ENCODE measurements at regions not wholly inside any gene's neighbourhood (a gene's known extent, or its start where the extent isn't known, plus 50 kb on each side); places are given as distances from the start of the nearest gene placed in this dataset.

DNA sequence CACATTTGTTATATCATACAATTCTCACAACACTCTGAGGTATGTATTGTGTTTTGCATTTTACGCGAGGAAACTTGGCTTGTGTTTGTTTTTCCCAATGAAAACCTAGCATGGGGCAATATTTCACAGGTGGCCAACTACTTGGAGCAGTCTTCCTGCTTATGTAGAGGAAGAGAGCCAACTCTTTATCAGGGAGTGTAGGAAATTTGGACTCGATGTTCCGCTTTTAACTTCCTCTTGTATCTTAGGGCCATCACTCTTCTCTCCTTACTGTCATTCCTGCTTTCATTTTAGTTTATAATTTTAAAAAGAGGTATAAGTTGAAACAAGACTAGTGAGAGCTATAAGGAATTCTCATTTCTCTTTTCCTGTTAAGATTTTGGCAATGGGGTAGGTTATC, 107.7 kb upstream of the RPS6KA3 start:
- Histone ChIP-seq H3K36me3 (ENCODE audit: control insufficient read depth in 2 of 2, insufficient read depth in 1 of 2, low read length in 2 of 2) (no peaks in the 10 kb centered on the region), H3K27ac (ENCODE audit: extremely low read depth, low read depth, low read length) (no peak overlapping the region), H3K4me1 (ENCODE audit: control insufficient read depth, insufficient read depth, low read length) (no peaks in the 10 kb centered on the region), H3K9me3 (ENCODE audit: control insufficient read depth, insufficient read depth, low read depth, low read length) (no peaks in the 10 kb centered on the region), H3K4me3 (ENCODE audit: low read depth, low read length) (no peak overlapping the region)
- POLR2A ChIA-PET, result no interaction called here
- CTCF ChIA-PET, result no interaction called here
- TF ChIP-seq ZNF658 (tag by site-specific recombination; IDR thresholded peaks at IDR 0.05) (no peak), MEIS1 (CRISPR knock-in tag; IDR thresholded peaks at IDR 0.05; ENCODE audit: borderline replicate concordance) (no peak), ZNF114 (tag by site-specific recombination; IDR thresholded peaks at IDR 0.05) (no peak), KLF1 (tag by site-specific recombination; IDR thresholded peaks at IDR 0.05) (no peak), ZNF433 (tag by site-specific recombination; IDR thresholded peaks at IDR 0.05; ENCODE audit: low read depth) (no peak), ZNF350 (tag by site-specific recombination; IDR thresholded peaks at IDR 0.05) (no peak), RBAK (tag by site-specific recombination; IDR thresholded peaks at IDR 0.05) (no peak), ZNF248 (tag by site-specific recombination; IDR thresholded peaks at IDR 0.05) (no peak), ZNF202 (tag by site-specific recombination; IDR thresholded peaks at IDR 0.05; ENCODE audit: borderline replicate concordance) (no peak), ZNF398 (tag by site-specific recombination; IDR thresholded peaks at IDR 0.05) (no peak), WT1 (tag by site-specific recombination; IDR thresholded peaks at IDR 0.05) (no peak), GLIS1 (tag by site-specific recombination; IDR thresholded peaks at IDR 0.05) (no peak), ZNF747 (tag by site-specific recombination; IDR thresholded peaks at IDR 0.05) (no peak), TCF7L2 (IDR thresholded peaks at IDR 0.05; ENCODE audit: borderline replicate concordance, low read depth, low read length) (no peak), ZNF426 (tag by site-specific recombination; IDR thresholded peaks at IDR 0.05) (no peak)

DNA sequence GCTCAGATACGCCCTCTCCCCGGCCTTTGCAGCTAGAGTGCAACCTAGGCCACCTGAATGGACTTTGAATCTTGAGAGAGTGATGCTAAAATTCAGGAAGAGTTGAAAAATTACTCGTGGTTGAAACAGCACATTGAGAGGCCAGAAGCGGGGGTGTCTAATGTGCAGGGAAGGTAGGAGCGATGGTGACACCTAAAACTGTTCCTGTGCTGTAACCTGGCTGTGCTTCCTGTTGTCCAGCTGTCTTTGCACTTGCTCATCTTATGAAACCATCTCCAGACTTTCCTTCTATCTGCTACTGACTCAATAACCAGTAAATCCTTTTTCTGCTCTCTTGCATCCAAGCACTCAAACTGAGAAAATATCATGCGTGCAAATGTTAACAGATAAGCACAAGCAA, 106.4 kb upstream of the RPS6KA3 start:
- Histone ChIP-seq H3K36me3 (ENCODE audit: control insufficient read depth in 2 of 2, insufficient read depth in 1 of 2, low read length in 2 of 2) (no peaks in the 10 kb centered on the region), H3K9me3 (ENCODE audit: control insufficient read depth, insufficient read depth, low read depth, low read length) (no peaks in the 10 kb centered on the region), H3K27ac (ENCODE audit: extremely low read depth, low read depth, low read length) (no peak overlapping the region), H3K4me3 (ENCODE audit: low read depth, low read length) (no peak overlapping the region), H3K4me1 (ENCODE audit: control insufficient read depth, insufficient read depth, low read length) (no peaks in the 10 kb centered on the region)
- CTCF ChIA-PET, result no interaction called here
- TF ChIP-seq KLF1 (tag by site-specific recombination; IDR thresholded peaks at IDR 0.05), result no peak
- TF ChIP-seq ZNF24 (tag by site-specific recombination; IDR thresholded peaks at IDR 0.05), result no peak
- TF ChIP-seq ZNF202 (tag by site-specific recombination; IDR thresholded peaks at IDR 0.05; ENCODE audit: borderline replicate concordance), result no peak
- no peak for TF ChIP-seq ZNF335 (tag by site-specific recombination; conservative IDR thresholded peaks at IDR 0.05)
- no peak for TF ChIP-seq ZFP41 (tag by site-specific recombination; IDR thresholded peaks at IDR 0.05; ENCODE audit: borderline replicate concordance)
- TF ChIP-seq ZNF747 (tag by site-specific recombination; IDR thresholded peaks at IDR 0.05), result no peak
- TF ChIP-seq, protein P1, sequence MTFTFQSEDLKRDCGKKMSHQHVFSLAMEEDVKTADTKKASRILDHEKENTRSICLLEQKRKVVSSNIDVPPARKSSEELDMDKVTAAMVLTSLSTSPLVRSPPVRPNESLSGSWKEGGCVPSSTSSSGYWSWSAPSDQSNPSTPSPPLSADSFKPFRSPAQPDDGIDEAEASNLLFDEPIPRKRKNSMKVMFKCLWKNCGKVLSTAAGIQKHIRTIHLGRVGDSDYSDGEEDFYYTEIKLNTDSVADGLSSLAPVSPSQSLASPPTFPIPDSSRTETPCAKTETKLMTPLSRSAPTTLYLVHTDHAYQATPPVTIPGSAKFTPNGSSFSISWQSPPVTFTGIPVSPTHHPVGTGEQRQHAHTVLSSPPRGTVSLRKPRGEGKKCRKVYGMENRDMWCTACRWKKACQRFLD (tag by site-specific recombination; IDR thresholded peaks at IDR 0.05), result no peak
- no peak for TF ChIP-seq ZNF449 (tag by site-specific recombination; IDR thresholded peaks at IDR 0.05)
- TF ChIP-seq, protein P2, sequence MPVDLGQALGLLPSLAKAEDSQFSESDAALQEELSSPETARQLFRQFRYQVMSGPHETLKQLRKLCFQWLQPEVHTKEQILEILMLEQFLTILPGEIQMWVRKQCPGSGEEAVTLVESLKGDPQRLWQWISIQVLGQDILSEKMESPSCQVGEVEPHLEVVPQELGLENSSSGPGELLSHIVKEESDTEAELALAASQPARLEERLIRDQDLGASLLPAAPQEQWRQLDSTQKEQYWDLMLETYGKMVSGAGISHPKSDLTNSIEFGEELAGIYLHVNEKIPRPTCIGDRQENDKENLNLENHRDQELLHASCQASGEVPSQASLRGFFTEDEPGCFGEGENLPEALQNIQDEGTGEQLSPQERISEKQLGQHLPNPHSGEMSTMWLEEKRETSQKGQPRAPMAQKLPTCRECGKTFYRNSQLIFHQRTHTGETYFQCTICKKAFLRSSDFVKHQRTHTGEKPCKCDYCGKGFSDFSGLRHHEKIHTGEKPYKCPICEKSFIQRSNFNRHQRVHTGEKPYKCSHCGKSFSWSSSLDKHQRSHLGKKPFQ (tag by site-specific recombination; IDR thresholded peaks at IDR 0.05), result no peak
- no peak for TF ChIP-seq ZNF768 (tag by site-specific recombination; IDR thresholded peaks at IDR 0.05)
- TF ChIP-seq, protein P3, sequence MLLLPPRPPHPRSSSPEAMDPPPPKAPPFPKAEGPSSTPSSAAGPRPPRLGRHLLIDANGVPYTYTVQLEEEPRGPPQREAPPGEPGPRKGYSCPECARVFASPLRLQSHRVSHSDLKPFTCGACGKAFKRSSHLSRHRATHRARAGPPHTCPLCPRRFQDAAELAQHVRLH (tag by site-specific recombination; IDR thresholded peaks at IDR 0.05), result no peak
- POLR2A ChIA-PET, result no interaction called here
